OCI-LY7 (cell line): ENCODE measurements at regions not wholly inside any gene's neighbourhood (a gene's known extent, or its start where the extent isn't known, plus 50 kb on each side); places are given as distances from the start of the nearest gene placed in this dataset.

Source experiments
- BruUV-seq: library from RNA; stranded (reverse); fragments of 400-500 nt; replicated peaks from 2 replicates; lab custom pipeline; 2021; lab: Mats Ljungman, UMichigan
- CTCF ChIA-PET: fragments of 300-600 bp; sonication (Branson Sonifier 250); formaldehyde crosslinking; loops from one replicate; lab custom pipeline; 2022; ENCODE audit warnings: antibody characterized with exemption; ENCODE audit not compliant: unreplicated experiment; lab: Charles Lee
- POLR2A ChIA-PET: fragments of 300-600 bp; sonication (Branson Sonifier 250); formaldehyde crosslinking; loops from one replicate; lab custom pipeline; 2022; ENCODE audit warnings: antibody characterized with exemption; lab: Charles Lee
- DNase-seq: peaks from one replicate; pipeline ENCODE4 v3.0.0-alpha.2; 2015; ENCODE audit warnings: low spot score
- H2AFZ ChIP-seq: fragments of 200-600 bp; sonication (generic), shearing (Covaris generic); 2 replicates; pipeline ENCODE4 v1.6.1; 2014; ENCODE audit warnings: mild to moderate bottlenecking, antibody characterized with exemption, low read length, moderate library complexity
- H3K27ac ChIP-seq: fragments of 200-600 bp; sonication (generic); 2 replicates; pipeline ENCODE4 v1.5.1; 2014; ENCODE audit warnings: mixed run types, low read depth, mild to moderate bottlenecking, moderate library complexity, low read length, inconsistent platforms; ENCODE audit not compliant: poor library complexity, severe bottlenecking
- H3K36me3 ChIP-seq: fragments of 200-600 bp; sonication (generic); 2 replicates; pipeline ENCODE4 v1.6.1; 2014; ENCODE audit warnings: mild to moderate bottlenecking, antibody characterized with exemption, low read length, moderate library complexity, mixed read lengths; ENCODE audit not compliant: insufficient read depth
- H3K4me1 ChIP-seq: fragments of 200-600 bp; sonication (generic); 2 replicates; pipeline ENCODE4 v1.5.1; 2014; ENCODE audit warnings: mild to moderate bottlenecking, low read length; ENCODE audit not compliant: insufficient read depth, poor library complexity, severe bottlenecking
- H3K4me2 ChIP-seq: fragments of 200-600 bp; sonication (generic); 2 replicates; pipeline ENCODE4 v1.6.1; 2014; ENCODE audit warnings: mild to moderate bottlenecking, low read length
- H3K4me3 ChIP-seq: fragments of 200-600 bp; sonication (generic); 2 replicates; pipeline ENCODE4 v1.5.1; 2014; ENCODE audit warnings: mild to moderate bottlenecking, low read depth, low read length; ENCODE audit not compliant: poor library complexity, severe bottlenecking
- H3K79me2 ChIP-seq: fragments of 200-600 bp; sonication (generic); 2 replicates; pipeline ENCODE4 v1.6.1; 2016; ENCODE audit warnings: low read depth, mild to moderate bottlenecking, low read length, moderate library complexity, mixed read lengths; ENCODE audit not compliant: insufficient read depth
- H3K9me2 ChIP-seq: fragments of 200-600 bp; sonication (generic); 2 replicates; pipeline ENCODE4 v1.6.1; 2016; ENCODE audit warnings: mild to moderate bottlenecking, low read length, mixed read lengths; ENCODE audit not compliant: insufficient read depth
- H3K9me3 ChIP-seq: fragments of 200-600 bp; sonication (generic); 2 replicates; pipeline ENCODE4 v1.6.1; 2014; ENCODE audit warnings: mild to moderate bottlenecking, mixed run types, low read length, mixed read lengths
- H4K20me1 ChIP-seq: fragments of 200-600 bp; sonication (generic); 2 replicates; pipeline ENCODE4 v1.6.1; 2014; ENCODE audit warnings: mild to moderate bottlenecking, antibody characterized with exemption, low read length, moderate library complexity, mixed read lengths; ENCODE audit not compliant: insufficient read depth
- CTCF ChIP-seq: fragments of 200-600 bp; sonication (generic); conservative IDR thresholded peaks from 2 replicates; pipeline ENCODE4 v1.5.1; 2014; ENCODE audit warnings: mild to moderate bottlenecking, antibody characterized with exemption, low read length, moderate library complexity, mixed read lengths
- EZH2phosphoT487 ChIP-seq: fragments of 200-600 bp; sonication (generic); IDR thresholded peaks from 2 replicates; pipeline ENCODE4 v1.6.1; 2018; ENCODE audit warnings: low read depth, borderline replicate concordance, mild to moderate bottlenecking, mixed run types, antibody characterized with exemption, low read length, moderate library complexity, mixed read lengths
- intact Hi-C: fragments of 100-400 bp; cut with micrococcal nuclease; formaldehyde crosslinking; loops from one replicate; pipeline ENCODE4 v1.10.0; 2022; ENCODE audit not compliant: unreplicated experiment

GRCh38 chr1:5770981-5771765 lies 221.1 kb downstream of the NPHP4 start:
- Histone ChIP-seq H3K4me2 (no peak overlapping the region), H2AFZ (no peak overlapping the region), H3K9me3 (no peaks in the 10 kb centered on the region), H3K36me3 (no peaks in the 10 kb centered on the region), H3K4me3 (no peak overlapping the region), H3K4me1 (no peaks in the 10 kb centered on the region), H4K20me1 (no peaks in the 10 kb centered on the region), H3K27ac (no peak overlapping the region), H3K79me2 (no peaks in the 10 kb centered on the region), H3K9me2 (no peaks in the 10 kb centered on the region)
- ChIA-PET POLR2A (no interaction called here), CTCF (no interaction called here)
- intact Hi-C loops: no loop called here
- DNase-seq: no peak
- TF ChIP-seq CTCF (no peak), EZH2phosphoT487 (no peak)
- BruUV-seq: no TSS peak

GRCh38 chr1:5769760-5770159 lies 222.5 kb downstream of the NPHP4 start:
- DNase-seq: no peak
- Histone ChIP-seq H4K20me1 (no peaks in the 10 kb centered on the region), H3K9me2 (no peaks in the 10 kb centered on the region), H3K27ac (no peak overlapping the region), H3K4me2 (no peak overlapping the region), H2AFZ (no peak overlapping the region), H3K4me1 (no peaks in the 10 kb centered on the region), H3K9me3 (no peaks in the 10 kb centered on the region), H3K36me3 (no peaks in the 10 kb centered on the region), H3K4me3 (no peak overlapping the region), H3K79me2 (no peaks in the 10 kb centered on the region)
- CTCF ChIA-PET: no interaction called here
- TF ChIP-seq EZH2phosphoT487 (no peak), CTCF (no peak)
- intact Hi-C loops: no loop called here
- POLR2A ChIA-PET: no interaction called here
- BruUV-seq: no TSS peak

GRCh38 chr1:5769146-5769545 lies 223.1 kb downstream of the NPHP4 start:
- H4K20me1 ChIP-seq: no peaks in the 10 kb centered on the region
- H3K79me2 ChIP-seq: no peaks in the 10 kb centered on the region
- ChIA-PET CTCF (no interaction called here), POLR2A (no interaction called here)
- H3K36me3 ChIP-seq: no peaks in the 10 kb centered on the region
- intact Hi-C loops: no loop called here
- no peak for TF ChIP-seq CTCF
- TF ChIP-seq EZH2phosphoT487: no peak
- no TSS peak for BruUV-seq
- no peak for DNase-seq
- no peak overlapping the region for H3K4me2 ChIP-seq
- no peak overlapping the region for H3K4me3 ChIP-seq
- H3K9me3 ChIP-seq: no peaks in the 10 kb centered on the region
- H3K4me1 ChIP-seq: no peaks in the 10 kb centered on the region
- H3K27ac ChIP-seq: no peak overlapping the region
- H3K9me2 ChIP-seq: no peaks in the 10 kb centered on the region
- H2AFZ ChIP-seq: no peak overlapping the region
